ENCODE measurements at regions not wholly inside any gene's neighbourhood (a gene's known extent, or its start where the extent isn't known, plus 50 kb on each side); places are given as distances from the start of the nearest gene placed in this dataset.

DNA sequence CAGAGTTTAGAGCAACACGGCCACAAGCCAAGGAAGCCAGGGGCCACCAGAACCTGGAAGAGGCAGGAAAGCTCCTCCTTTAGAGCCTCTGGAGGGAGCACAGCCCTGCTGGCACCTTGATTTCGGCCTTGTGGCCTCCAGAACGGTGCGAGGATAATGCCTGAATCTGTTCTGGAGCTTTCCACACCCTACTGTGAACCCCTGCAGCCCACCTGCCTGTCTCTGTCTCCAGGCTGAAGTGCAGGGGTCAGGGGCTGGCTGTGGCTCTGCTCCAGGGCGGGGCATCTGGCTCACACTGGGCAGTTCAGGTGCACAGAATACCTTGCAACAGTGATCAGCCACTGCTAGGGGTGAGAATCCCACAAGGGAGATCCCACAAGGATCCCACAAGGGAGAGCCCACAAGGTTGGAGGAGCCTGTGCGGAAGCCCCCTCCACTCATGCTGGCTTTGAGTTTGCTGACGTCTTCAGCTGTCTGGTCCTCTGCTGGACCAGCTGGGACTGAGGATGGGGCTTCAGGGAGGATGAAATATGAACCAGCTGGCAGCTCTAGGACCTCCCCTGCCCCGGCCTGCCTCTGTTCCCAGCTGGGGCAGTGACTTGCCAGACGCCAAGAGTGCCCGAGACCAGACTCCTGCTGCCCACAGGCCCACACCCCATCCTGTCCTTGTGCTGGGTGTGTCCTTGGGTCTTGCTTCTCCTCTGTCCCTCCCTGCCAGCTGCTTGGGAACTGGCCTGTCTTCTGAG lies 56.4 kb upstream of the OTOS start:
- WGBS, 2 donors: 88 to 89% methylated on average over 10 of the region's 10 CpGs
- Histone ChIP-seq H3K9me3 (ENCODE audit: control insufficient read depth in 4 of 4, insufficient read depth in 3 of 4, low read length in 3 of 4) (peaks cover 0 to 6% (median 0%) of the 10 kb centered on the region in 4 donors), H3K27ac (ENCODE audit: low read depth in 1 of 2, low read length in 1 of 2) (no peak overlapping the region), H3K27me3 (ENCODE audit: control insufficient read depth in 3 of 3, insufficient read depth in 3 of 3, low read length in 2 of 3) (peaks cover 0 to 6% (median 0%) of the 10 kb centered on the region in 3 donors), H3K36me3 (ENCODE audit: control insufficient read depth in 4 of 4, insufficient read depth in 4 of 4, low read length in 4 of 4) (no peaks in the 10 kb centered on the region), H3K9ac (ENCODE audit: insufficient read depth in 1 of 2, low read length in 2 of 2) (no peak overlapping the region), H3K4me1 (ENCODE audit: control insufficient read depth in 5 of 5, insufficient read depth in 5 of 5, low read length in 5 of 5) (peaks cover 0 to 15% (median 0%) of the 10 kb centered on the region in 5 donors), H3K4me3 (no peak overlapping the region)
- no peak for ATAC-seq (ENCODE audit: insufficient read depth, low FRiP score)
- TF ChIP-seq, protein P1, sequence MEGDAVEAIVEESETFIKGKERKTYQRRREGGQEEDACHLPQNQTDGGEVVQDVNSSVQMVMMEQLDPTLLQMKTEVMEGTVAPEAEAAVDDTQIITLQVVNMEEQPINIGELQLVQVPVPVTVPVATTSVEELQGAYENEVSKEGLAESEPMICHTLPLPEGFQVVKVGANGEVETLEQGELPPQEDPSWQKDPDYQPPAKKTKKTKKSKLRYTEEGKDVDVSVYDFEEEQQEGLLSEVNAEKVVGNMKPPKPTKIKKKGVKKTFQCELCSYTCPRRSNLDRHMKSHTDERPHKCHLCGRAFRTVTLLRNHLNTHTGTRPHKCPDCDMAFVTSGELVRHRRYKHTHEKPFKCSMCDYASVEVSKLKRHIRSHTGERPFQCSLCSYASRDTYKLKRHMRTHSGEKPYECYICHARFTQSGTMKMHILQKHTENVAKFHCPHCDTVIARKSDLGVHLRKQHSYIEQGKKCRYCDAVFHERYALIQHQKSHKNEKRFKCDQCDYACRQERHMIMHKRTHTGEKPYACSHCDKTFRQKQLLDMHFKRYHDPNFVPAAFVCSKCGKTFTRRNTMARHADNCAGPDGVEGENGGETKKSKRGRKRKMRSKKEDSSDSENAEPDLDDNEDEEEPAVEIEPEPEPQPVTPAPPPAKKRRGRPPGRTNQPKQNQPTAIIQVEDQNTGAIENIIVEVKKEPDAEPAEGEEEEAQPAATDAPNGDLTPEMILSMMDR (IDR thresholded peaks at IDR 0.05; ENCODE audit: control extremely low read depth, extremely low read depth): no peak
- peak in 1 of 3 donors; percentile 16 for DNase-seq

DNA sequence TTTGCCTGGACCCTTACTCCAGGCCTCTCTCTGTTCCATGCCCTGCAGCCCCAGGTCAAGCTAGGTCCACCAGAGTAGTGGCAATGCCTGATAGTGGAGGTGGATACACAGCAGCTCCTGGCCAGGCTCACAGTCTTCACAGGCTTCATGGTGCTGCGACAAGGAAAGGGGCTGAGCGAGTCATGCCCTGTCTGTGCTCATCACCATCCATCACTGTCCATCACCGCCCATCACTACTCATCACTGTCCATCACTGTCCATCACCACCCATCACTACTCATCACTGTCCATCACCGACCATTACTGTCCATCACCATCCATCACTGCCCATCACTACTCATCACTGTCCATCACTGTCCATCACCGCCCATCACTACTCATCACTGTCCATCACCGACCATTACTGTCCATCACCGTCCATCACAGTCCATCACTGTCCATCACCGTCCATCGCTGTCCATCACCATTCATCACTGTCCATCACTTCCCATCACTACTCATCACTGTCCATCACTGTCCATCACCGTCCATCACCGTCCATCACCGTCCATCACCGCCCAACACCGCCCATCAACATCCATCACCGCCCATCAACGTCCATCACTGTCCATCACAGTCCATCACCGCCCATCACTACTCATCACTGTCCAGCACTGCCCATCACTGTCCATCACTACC lies 57.1 kb upstream of the OTOS start:
- Histone ChIP-seq H3K9me3 (ENCODE audit: control insufficient read depth in 4 of 4, insufficient read depth in 3 of 4, low read length in 3 of 4) (peaks cover 0 to 6% (median 0%) of the 10 kb centered on the region in 4 donors), H3K36me3 (ENCODE audit: control insufficient read depth in 4 of 4, insufficient read depth in 4 of 4, low read length in 4 of 4) (no peaks in the 10 kb centered on the region), H3K4me1 (ENCODE audit: control insufficient read depth in 5 of 5, insufficient read depth in 5 of 5, low read length in 5 of 5) (peaks cover 0 to 15% (median 0%) of the 10 kb centered on the region in 5 donors), H3K9ac (ENCODE audit: insufficient read depth in 1 of 2, low read length in 2 of 2) (no peak overlapping the region), H3K27ac (ENCODE audit: low read depth in 1 of 2, low read length in 1 of 2) (no peak overlapping the region), H3K4me3 (no peak overlapping the region), H3K27me3 (ENCODE audit: control insufficient read depth in 3 of 3, insufficient read depth in 3 of 3, low read length in 2 of 3) (peaks cover 0 to 6% (median 0%) of the 10 kb centered on the region in 3 donors)
- 93 to 94% methylated on average over 17 of the region's 17 CpGs for WGBS, 2 donors
- ATAC-seq (ENCODE audit: insufficient read depth, low FRiP score) (no peak), DNase-seq (peak in 1 of 3 donors; percentile 11)
- TF ChIP-seq, protein P1 (IDR thresholded peaks at IDR 0.05; ENCODE audit: control extremely low read depth, extremely low read depth): no peak

DNA sequence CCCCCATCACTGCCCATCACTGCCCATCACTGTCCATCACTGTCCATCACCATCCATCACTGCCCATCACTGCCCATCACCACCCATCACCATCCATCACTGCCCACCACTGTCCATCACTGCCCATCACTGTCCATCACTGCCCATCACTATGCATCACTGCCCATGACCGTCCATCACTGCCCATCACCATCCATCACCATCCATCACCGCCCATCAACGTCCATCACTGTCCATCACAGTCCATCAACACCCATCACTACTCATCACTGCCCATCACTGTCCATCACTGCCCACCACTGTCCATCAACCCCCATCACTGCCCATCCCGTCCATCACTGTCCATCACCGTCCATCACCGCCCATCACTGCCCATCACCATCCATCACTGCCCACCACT lies 57.8 kb upstream of the OTOS start:
- H3K9ac ChIP-seq (ENCODE audit: insufficient read depth in 1 of 2, low read length in 2 of 2): no peak overlapping the region
- peaks cover 0 to 6% (median 0%) of the 10 kb centered on the region in 3 donors for H3K27me3 ChIP-seq (ENCODE audit: control insufficient read depth in 3 of 3, insufficient read depth in 3 of 3, low read length in 2 of 3)
- H3K27ac ChIP-seq (ENCODE audit: low read depth in 1 of 2, low read length in 1 of 2): no peak overlapping the region
- H3K4me1 ChIP-seq (ENCODE audit: control insufficient read depth in 5 of 5, insufficient read depth in 5 of 5, low read length in 5 of 5): peaks cover 0 to 15% (median 0%) of the 10 kb centered on the region in 5 donors
- no peaks in the 10 kb centered on the region for H3K36me3 ChIP-seq (ENCODE audit: control insufficient read depth in 4 of 4, insufficient read depth in 4 of 4, low read length in 4 of 4)
- TF ChIP-seq, protein P1 (IDR thresholded peaks at IDR 0.05; ENCODE audit: control extremely low read depth, extremely low read depth): no peak
- peak in 1 of 3 donors; percentile 28 for DNase-seq
- 95 to 96% methylated on average over 6 of the region's 6 CpGs for WGBS, 2 donors
- no peak overlapping the region for H3K4me3 ChIP-seq
- ATAC-seq (ENCODE audit: insufficient read depth, low FRiP score): no peak
- peaks cover 0 to 6% (median 0%) of the 10 kb centered on the region in 4 donors for H3K9me3 ChIP-seq (ENCODE audit: control insufficient read depth in 4 of 4, insufficient read depth in 3 of 4, low read length in 3 of 4)

Measured in lung (tissue), 11 donors.